ENCODE measurements at regions not wholly inside any gene's neighbourhood (a gene's known extent, or its start where the extent isn't known, plus 50 kb on each side); places are given as distances from the start of the nearest gene placed in this dataset.

- TF ChIP-seq KLF10 (CRISPR knock-in tag; IDR thresholded peaks at IDR 0.05) = no peak
- TF ChIP-seq PPARD (CRISPR knock-in tag; IDR thresholded peaks at IDR 0.05) = no peak
- TF ChIP-seq CTBP1 (IDR thresholded peaks at IDR 0.05; ENCODE audit: borderline replicate concordance) = peak; percentile 77
- TF ChIP-seq ZNF668 (CRISPR knock-in tag; IDR thresholded peaks at IDR 0.05) = no peak
- TF ChIP-seq E2F6 (IDR thresholded peaks at IDR 0.05; ENCODE audit: borderline replicate concordance in 1 of 2, extremely low read depth in 1 of 2, insufficient read depth in 1 of 2, insufficient read length in 1 of 2, low read depth in 1 of 2, low read length in 1 of 2, poor library complexity in 1 of 2, severe bottlenecking in 1 of 2) = no peak
- no peak for TF ChIP-seq RCOR1 (IDR thresholded peaks at IDR 0.05; ENCODE audit: borderline replicate concordance in 1 of 2, low read depth in 2 of 2, low read length in 2 of 2)
- TF ChIP-seq NFYB (IDR thresholded peaks at IDR 0.05; ENCODE audit: extremely low read depth, insufficient read length) = no peak
- TF ChIP-seq LEF1 (IDR thresholded peaks at IDR 0.05) = no peak
- TF ChIP-seq IFI16 (CRISPR knock-in tag; IDR thresholded peaks at IDR 0.05) = no peak
- TF ChIP-seq CHAMP1 (IDR thresholded peaks at IDR 0.05) = no peak
- peak; percentile 65; the same call in 1 of the 2 replicates for TF ChIP-seq BCOR (IDR thresholded peaks at IDR 0.05)
- no peak for TF ChIP-seq SAP30 (IDR thresholded peaks at IDR 0.05; ENCODE audit: borderline replicate concordance, insufficient read depth, low read depth, low read length, poor library complexity, severe bottlenecking)
- peak; percentile 22; the same call in 1 of the 2 replicates for TF ChIP-seq SPI1 (IDR thresholded peaks at IDR 0.05; ENCODE audit: borderline replicate concordance, low read depth, low read length)
- no peak for TF ChIP-seq BRD9 (IDR thresholded peaks at IDR 0.05; ENCODE audit: low read depth, partially characterized antibody)
- TF ChIP-seq THRAP3 (IDR thresholded peaks at IDR 0.05; ENCODE audit: borderline replicate concordance) = no peak
- TF ChIP-seq SMAD3 (CRISPR knock-in tag; conservative IDR thresholded peaks at IDR 0.05) = no peak
- no peak for TF ChIP-seq ZKSCAN3 (CRISPR knock-in tag; IDR thresholded peaks at IDR 0.05)
- TF ChIP-seq MECOM (CRISPR knock-in tag; IDR thresholded peaks at IDR 0.05) = no peak
- no peak for TF ChIP-seq CAMTA2 (CRISPR knock-in tag; conservative IDR thresholded peaks at IDR 0.05)
- no peak for TF ChIP-seq NR2F6 (CRISPR knock-in tag; IDR thresholded peaks at IDR 0.05)
- no peak for TF ChIP-seq SIX5 (IDR thresholded peaks at IDR 0.05; ENCODE audit: borderline replicate concordance in 1 of 2, insufficient read depth in 1 of 2, low read depth in 1 of 2, low read length in 2 of 2)
- no peak for TF ChIP-seq HCFC1 (IDR thresholded peaks at IDR 0.05; ENCODE audit: low read depth, low read length)
- no peak for TF ChIP-seq DLX4 (CRISPR knock-in tag; IDR thresholded peaks at IDR 0.05)
- TF ChIP-seq MTA2 (IDR thresholded peaks at IDR 0.05; ENCODE audit: low read depth) = no peak
- no peak for TF ChIP-seq HEY1 (CRISPR knock-in tag; IDR thresholded peaks at IDR 0.05; ENCODE audit: borderline replicate concordance)
- no peak for TF ChIP-seq ZNF77 (CRISPR knock-in tag; IDR thresholded peaks at IDR 0.05)
These were observed 52.9 kb upstream of the ECE1 start (continued) for GRCh38 chr1:21342961-21343838.

Data from K562 (cell line).